Upper lobe of left lung (tissue), 6 donors: ENCODE measurements at regions not wholly inside any gene's neighbourhood (a gene's known extent, or its start where the extent isn't known, plus 50 kb on each side); places are given as distances from the start of the nearest gene placed in this dataset.

ENCODE experiments used
- ATAC-seq, 2 donors: fragments of 200-7000 bp; cut with Tn5 transposase; one replicate each; pipeline ENCODE4 v1.9.1; 2022; ENCODE audit warnings: mild to moderate bottlenecking in 2 of 2, moderate library complexity in 2 of 2; ENCODE audit not compliant: low FRiP score in 2 of 2
- DNase-seq, 2 donors: peaks; one replicate each; pipeline ENCODE4 v3.0.0-alpha.2; 2019 to 2020
- H3K27ac ChIP-seq, 4 donors: fragments of 200-600 bp; sonication (generic); one replicate each; pipeline ENCODE4 v1.5.1; 2016 to 2019
- H3K27me3 ChIP-seq, 4 donors: fragments of 200-600 bp; sonication (generic); one replicate each; pipeline ENCODE4 v1.5.1; 2017 to 2019
- H3K36me3 ChIP-seq, 4 donors: fragments of 200-600 bp; sonication (generic); one replicate each; pipeline ENCODE4 v1.5.1; 2016 to 2019
- H3K4me1 ChIP-seq, 4 donors: fragments of 200-600 bp; sonication (generic); one replicate each; pipeline ENCODE4 v1.5.1; 2018 to 2019
- H3K4me3 ChIP-seq, 4 donors: fragments of 200-600 bp; sonication (generic); one replicate each; pipeline ENCODE4 v1.5.1; 2017 to 2019; ENCODE audit warnings: mild to moderate bottlenecking in 2 of 4, moderate library complexity in 1 of 4
- H3K9me3 ChIP-seq, 4 donors: fragments of 200-600 bp; sonication (generic); one replicate each; pipeline ENCODE4 v1.5.1; 2018 to 2019
- CTCF ChIP-seq, 6 experiments: fragments of 450-650 bp in 4 of 6; fragments of 200-600 bp in 2 of 6; sonication (generic) in 2 of 6; IDR thresholded peaks; one replicate each; pipeline ENCODE4 v1.5.1; 2016 to 2019; ENCODE audit warnings: antibody characterized with exemption in 6 of 6
- EP300 ChIP-seq, 4 donors: sonication (generic); formaldehyde crosslinking; IDR thresholded peaks; one replicate each; pipeline ENCODE4 v1.5.1; 2017; ENCODE audit warnings: antibody characterized with exemption in 4 of 4, control low read depth in 2 of 4
- POLR2A ChIP-seq, 4 donors: fragments of 450-650 bp; IDR thresholded peaks; one replicate each; pipeline ENCODE4 v1.5.1; 2016 to 2017; ENCODE audit warnings: antibody characterized with exemption in 4 of 4, mild to moderate bottlenecking in 2 of 4
- POLR2AphosphoS5 ChIP-seq, 2 donors: sonication (generic); formaldehyde crosslinking; IDR thresholded peaks; one replicate each; pipeline ENCODE4 v1.5.1; 2017; ENCODE audit warnings: antibody characterized with exemption in 2 of 2
- WGBS, 2 donors: methylation state at CpG; one replicate each; pipeline ENCODE4 v1.1.5; 2017 to 2018; 5-methylcytosine and 5-hydroxymethylcytosine counted together
- donor health status: DM: no; HTN: no; CAD: no; lungs with moderate emphysema.
- donor health status: DM: no; HTN: yes; CAD: no; lungs with severe emphysema.

- H3K4me1 ChIP-seq = no peaks in the 10 kb centered on the region
- ATAC-seq (no peak), DNase-seq (no peak)
- H3K9me3 ChIP-seq = no peaks in the 10 kb centered on the region
- WGBS, 2 donors = 66 to 85% methylated on average over 3 of the region's 3 CpGs
- no peaks in the 10 kb centered on the region for H3K27me3 ChIP-seq
- no peak overlapping the region for H3K4me3 ChIP-seq
- no peaks in the 10 kb centered on the region for H3K36me3 ChIP-seq
- no peak for TF ChIP-seq POLR2A (IDR thresholded peaks at IDR 0.05)
- no peak for TF ChIP-seq POLR2AphosphoS5 (IDR thresholded peaks at IDR 0.05)
- no peak for TF ChIP-seq EP300 (IDR thresholded peaks at IDR 0.05)
- no peak for TF ChIP-seq CTCF (IDR thresholded peaks at IDR 0.05)
- H3K27ac ChIP-seq = no peak overlapping the region
These were observed 71.0 kb upstream of the SPACA1 start for GRCh38 chr6:87976616-87977015.

- Histone ChIP-seq H3K9me3 (no peaks in the 10 kb centered on the region), H3K4me1 (no peaks in the 10 kb centered on the region), H3K4me3 (no peak overlapping the region), H3K27me3 (no peaks in the 10 kb centered on the region), H3K27ac (no peak overlapping the region), H3K36me3 (no peaks in the 10 kb centered on the region)
- WGBS, 2 donors = 83 to 87% methylated on average over 2 of the region's 2 CpGs
- no peak for DNase-seq
- no peak for ATAC-seq
- TF ChIP-seq POLR2A (IDR thresholded peaks at IDR 0.05) = no peak
- no peak for TF ChIP-seq CTCF (IDR thresholded peaks at IDR 0.05)
- no peak for TF ChIP-seq EP300 (IDR thresholded peaks at IDR 0.05)
- no peak for TF ChIP-seq POLR2AphosphoS5 (IDR thresholded peaks at IDR 0.05)
These were observed 72.1 kb upstream of the SPACA1 start for GRCh38 chr6:87975561-87975960.

GRCh38 chr6:87972279-87972678, 75.4 kb upstream of the SPACA1 start:
- TF ChIP-seq EP300 (IDR thresholded peaks at IDR 0.05) = no peak
- TF ChIP-seq POLR2AphosphoS5 (IDR thresholded peaks at IDR 0.05) = no peak
- no peak for TF ChIP-seq CTCF (IDR thresholded peaks at IDR 0.05)
- no peak for TF ChIP-seq POLR2A (IDR thresholded peaks at IDR 0.05)
- no peak for DNase-seq
- no peak overlapping the region for H3K4me3 ChIP-seq

GRCh38 chr6:87971605-87972262, 75.9 kb upstream of the SPACA1 start:
- WGBS, 2 donors = 53 to 64% methylated on average over 5 of the region's 5 CpGs
- no peak overlapping the region for H3K27ac ChIP-seq
- no peak overlapping the region for H3K4me3 ChIP-seq
- no peaks in the 10 kb centered on the region for H3K9me3 ChIP-seq
- no peaks in the 10 kb centered on the region for H3K27me3 ChIP-seq
- ATAC-seq (no peak), DNase-seq (no peak)
- TF ChIP-seq CTCF (IDR thresholded peaks at IDR 0.05) = no peak
- peaks cover 0 to 5% (median 2%) of the 10 kb centered on the region in 4 donors for H3K4me1 ChIP-seq
- H3K36me3 ChIP-seq = no peaks in the 10 kb centered on the region

More at GRCh38 chr6:87972279-87972678, 75.4 kb upstream of the SPACA1 start:
- Histone ChIP-seq H3K9me3 (no peaks in the 10 kb centered on the region), H3K4me1 (peaks cover 0 to 5% (median 2%) of the 10 kb centered on the region in 4 donors), H3K27ac (no peak overlapping the region), H3K36me3 (no peaks in the 10 kb centered on the region), H3K27me3 (no peaks in the 10 kb centered on the region)
- ATAC-seq = no peak
